SK-N-SH (cell line): ENCODE measurements at regions not wholly inside any gene's neighbourhood (a gene's known extent, or its start where the extent isn't known, plus 50 kb on each side); places are given as distances from the start of the nearest gene placed in this dataset.

Experiments used
- CTCF ChIP-seq: fragments of 200-600 bp; sonication (generic); IDR thresholded peaks from 2 replicates; pipeline ENCODE4 v1.6.1; 2017; ENCODE audit warnings: antibody characterized with exemption, mild to moderate bottlenecking, moderate library complexity
- EP300 ChIP-seq, 2 experiments: IDR thresholded peaks; 2 replicates each; pipeline versions ENCODE4 v1.4.0 to v1.6.1; 2012; ENCODE audit warnings: borderline replicate concordance in 1 of 2, low read depth in 1 of 2, low read length in 1 of 2
- EZH2phosphoT487 ChIP-seq: fragments of 200-600 bp; sonication (generic); IDR thresholded peaks from 2 replicates; pipeline ENCODE4 v1.6.1; 2017; ENCODE audit warnings: low read depth, mixed run types, mild to moderate bottlenecking, antibody characterized with exemption, moderate library complexity, borderline replicate concordance
- GABPA ChIP-seq: IDR thresholded peaks from 2 replicates; pipeline ENCODE4 v1.4.0; 2012; ENCODE audit warnings: low read depth, mild to moderate bottlenecking
- GATA2 ChIP-seq: sonication (generic); formaldehyde crosslinking; IDR thresholded peaks from 2 replicates; pipeline ENCODE4 v1.5.0; 2020; ENCODE audit warnings: mild to moderate bottlenecking, missing genetic modification reagents
- JUND ChIP-seq: IDR thresholded peaks from 2 replicates; pipeline ENCODE4 v1.4.0; 2012
- NRF1 ChIP-seq: IDR thresholded peaks from 2 replicates; pipeline ENCODE4 v1.6.1; 2012; ENCODE audit warnings: low read depth, mild to moderate bottlenecking, low read length
- POLR2AphosphoS5 ChIP-seq: IDR thresholded peaks from 2 replicates; pipeline ENCODE4 v1.6.1; 2012; ENCODE audit warnings: low read depth, low read length
- SMC3 ChIP-seq: IDR thresholded peaks from 2 replicates; pipeline ENCODE4 v1.6.1; 2012; ENCODE audit warnings: low read depth, low read length, improper control_type of control experiment
- TEAD4 ChIP-seq: IDR thresholded peaks from 2 replicates; pipeline ENCODE4 v1.4.0; 2012; ENCODE audit warnings: mild to moderate bottlenecking, borderline replicate concordance; ENCODE audit not compliant: insufficient read depth
- USF2 ChIP-seq: fragments of 150-350 bp; IDR thresholded peaks from 2 replicates; pipeline ENCODE4 v1.6.1; 2017; ENCODE audit warnings: antibody characterized with exemption, low read length, low read depth, borderline replicate concordance
- YY1 ChIP-seq: IDR thresholded peaks from 2 replicates; pipeline ENCODE4 v1.4.0; 2012; ENCODE audit warnings: low read depth, mild to moderate bottlenecking
- TF ChIP-seq, protein P1 (sequence below): IDR thresholded peaks from 2 replicates; pipeline ENCODE4 v1.6.1; 2012; ENCODE audit warnings: mild to moderate bottlenecking, low read depth, low read length, moderate library complexity
- TF ChIP-seq, protein P2 (sequence below): IDR thresholded peaks from 2 replicates; pipeline ENCODE4 v1.4.0; 2012; ENCODE audit warnings: low read depth, borderline replicate concordance

DNA sequence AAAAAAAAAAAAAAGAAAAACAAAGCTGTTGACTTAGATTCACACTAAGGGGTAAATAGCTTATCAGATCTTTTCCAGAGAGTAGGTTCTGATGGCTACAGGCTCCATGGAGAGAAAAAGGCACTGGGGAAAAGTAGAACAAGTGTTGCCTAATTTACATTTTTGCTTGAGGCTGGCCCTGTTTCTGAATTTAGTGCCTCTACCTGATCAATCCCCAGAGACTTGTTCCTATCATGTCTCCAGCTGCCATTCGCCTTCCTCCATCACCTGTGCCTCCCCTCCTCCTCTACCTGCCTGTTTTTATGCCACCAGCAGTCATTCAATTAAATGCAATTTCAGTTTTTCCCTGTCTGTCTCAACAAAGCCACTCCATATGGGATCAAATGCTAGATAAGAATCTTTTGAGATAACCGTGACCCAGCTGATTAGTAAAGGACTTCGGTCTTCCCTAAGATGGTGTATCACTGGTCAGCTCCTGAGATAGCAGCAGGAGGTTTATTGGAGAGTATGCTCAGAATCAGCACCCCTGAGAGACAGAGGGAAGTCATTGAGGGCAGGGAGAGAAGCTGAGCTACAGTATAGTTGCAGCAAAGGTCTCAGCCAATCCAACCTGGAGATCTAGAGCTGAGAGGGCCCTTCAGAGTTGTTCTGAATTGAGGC lies 88.1 kb upstream of the GADL1 start:
- TF ChIP-seq EZH2phosphoT487 (no peak), CTCF (no peak), GATA2 (CRISPR knock-in tag) (no peak), POLR2AphosphoS5 (no peak), TEAD4 (no peak), USF2 (no peak), GABPA (no peak), EP300 (IDR thresholded peaks at IDR 0.05; ENCODE audit: borderline replicate concordance in 1 of 2, low read depth in 1 of 2, low read length in 1 of 2) (no peak), JUND (no peak), SMC3 (no peak), NRF1 (no peak), YY1 (no peak)
- TF ChIP-seq, protein P1, sequence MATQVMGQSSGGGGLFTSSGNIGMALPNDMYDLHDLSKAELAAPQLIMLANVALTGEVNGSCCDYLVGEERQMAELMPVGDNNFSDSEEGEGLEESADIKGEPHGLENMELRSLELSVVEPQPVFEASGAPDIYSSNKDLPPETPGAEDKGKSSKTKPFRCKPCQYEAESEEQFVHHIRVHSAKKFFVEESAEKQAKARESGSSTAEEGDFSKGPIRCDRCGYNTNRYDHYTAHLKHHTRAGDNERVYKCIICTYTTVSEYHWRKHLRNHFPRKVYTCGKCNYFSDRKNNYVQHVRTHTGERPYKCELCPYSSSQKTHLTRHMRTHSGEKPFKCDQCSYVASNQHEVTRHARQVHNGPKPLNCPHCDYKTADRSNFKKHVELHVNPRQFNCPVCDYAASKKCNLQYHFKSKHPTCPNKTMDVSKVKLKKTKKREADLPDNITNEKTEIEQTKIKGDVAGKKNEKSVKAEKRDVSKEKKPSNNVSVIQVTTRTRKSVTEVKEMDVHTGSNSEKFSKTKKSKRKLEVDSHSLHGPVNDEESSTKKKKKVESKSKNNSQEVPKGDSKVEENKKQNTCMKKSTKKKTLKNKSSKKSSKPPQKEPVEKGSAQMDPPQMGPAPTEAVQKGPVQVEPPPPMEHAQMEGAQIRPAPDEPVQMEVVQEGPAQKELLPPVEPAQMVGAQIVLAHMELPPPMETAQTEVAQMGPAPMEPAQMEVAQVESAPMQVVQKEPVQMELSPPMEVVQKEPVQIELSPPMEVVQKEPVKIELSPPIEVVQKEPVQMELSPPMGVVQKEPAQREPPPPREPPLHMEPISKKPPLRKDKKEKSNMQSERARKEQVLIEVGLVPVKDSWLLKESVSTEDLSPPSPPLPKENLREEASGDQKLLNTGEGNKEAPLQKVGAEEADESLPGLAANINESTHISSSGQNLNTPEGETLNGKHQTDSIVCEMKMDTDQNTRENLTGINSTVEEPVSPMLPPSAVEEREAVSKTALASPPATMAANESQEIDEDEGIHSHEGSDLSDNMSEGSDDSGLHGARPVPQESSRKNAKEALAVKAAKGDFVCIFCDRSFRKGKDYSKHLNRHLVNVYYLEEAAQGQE = no peak
- TF ChIP-seq, protein P2, sequence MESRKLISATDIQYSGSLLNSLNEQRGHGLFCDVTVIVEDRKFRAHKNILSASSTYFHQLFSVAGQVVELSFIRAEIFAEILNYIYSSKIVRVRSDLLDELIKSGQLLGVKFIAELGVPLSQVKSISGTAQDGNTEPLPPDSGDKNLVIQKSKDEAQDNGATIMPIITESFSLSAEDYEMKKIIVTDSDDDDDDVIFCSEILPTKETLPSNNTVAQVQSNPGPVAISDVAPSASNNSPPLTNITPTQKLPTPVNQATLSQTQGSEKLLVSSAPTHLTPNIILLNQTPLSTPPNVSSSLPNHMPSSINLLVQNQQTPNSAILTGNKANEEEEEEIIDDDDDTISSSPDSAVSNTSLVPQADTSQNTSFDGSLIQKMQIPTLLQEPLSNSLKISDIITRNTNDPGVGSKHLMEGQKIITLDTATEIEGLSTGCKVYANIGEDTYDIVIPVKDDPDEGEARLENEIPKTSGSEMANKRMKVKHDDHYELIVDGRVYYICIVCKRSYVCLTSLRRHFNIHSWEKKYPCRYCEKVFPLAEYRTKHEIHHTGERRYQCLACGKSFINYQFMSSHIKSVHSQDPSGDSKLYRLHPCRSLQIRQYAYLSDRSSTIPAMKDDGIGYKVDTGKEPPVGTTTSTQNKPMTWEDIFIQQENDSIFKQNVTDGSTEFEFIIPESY = no peak
